Endodermal cell (in vitro differentiated cells): ENCODE measurements at regions not wholly inside any gene's neighbourhood (a gene's known extent, or its start where the extent isn't known, plus 50 kb on each side); places are given as distances from the start of the nearest gene placed in this dataset.

ENCODE experiments used
- DNase-seq: peaks from one replicate; pipeline ENCODE4 v3.0.0-alpha.2; 2017
- H3K27ac ChIP-seq: 2 replicates; pipeline ENCODE4 v1.5.1; 2013; ENCODE audit warnings: mild to moderate bottlenecking, low read depth, low read length, moderate library complexity
- H3K27me3 ChIP-seq: 2 replicates; pipeline ENCODE4 v1.6.1; 2013; ENCODE audit warnings: mild to moderate bottlenecking, low read length, moderate library complexity; ENCODE audit not compliant: insufficient read depth, control insufficient read depth, poor library complexity, severe bottlenecking
- H3K36me3 ChIP-seq: 2 replicates; pipeline ENCODE4 v1.7.0; 2013; ENCODE audit warnings: mild to moderate bottlenecking, low read length, moderate library complexity; ENCODE audit not compliant: control insufficient read depth, insufficient read depth
- H3K4me1 ChIP-seq: one replicate; pipeline ENCODE4 v1.7.0; 2013; ENCODE audit warnings: low read length; ENCODE audit not compliant: control insufficient read depth, insufficient read depth
- H3K4me3 ChIP-seq: 2 replicates; pipeline ENCODE4 v1.5.1; 2013; ENCODE audit warnings: mild to moderate bottlenecking, low read length, moderate library complexity
- H3K9ac ChIP-seq: 2 replicates; pipeline ENCODE4 v1.6.1; 2013; ENCODE audit warnings: mild to moderate bottlenecking, low read length, moderate library complexity; ENCODE audit not compliant: poor library complexity, severe bottlenecking; ENCODE audit errors: extremely low read depth
- H3K9me3 ChIP-seq: 2 replicates; pipeline ENCODE4 v1.6.1; 2013; ENCODE audit warnings: mild to moderate bottlenecking, low read length, moderate library complexity; ENCODE audit not compliant: control insufficient read depth
- H3K27ac Mint-ChIP-seq: 2 replicates; pipeline ENCODE4 v1.8.0; 2020; ENCODE audit warnings: mixed read lengths
- H3K27me3 Mint-ChIP-seq: 2 replicates; pipeline ENCODE4 v1.8.0; 2021; ENCODE audit warnings: mild to moderate bottlenecking, mixed read lengths; ENCODE audit not compliant: insufficient read depth
- H3K36me3 Mint-ChIP-seq: 2 replicates; pipeline ENCODE4 v1.8.0; 2020; ENCODE audit warnings: low read depth, mixed read lengths
- H3K4me1 Mint-ChIP-seq: 2 replicates; pipeline ENCODE4 v1.8.0; 2020; ENCODE audit warnings: mixed read lengths
- H3K4me3 Mint-ChIP-seq: 2 replicates; pipeline ENCODE4 v1.8.0; 2020; ENCODE audit warnings: mild to moderate bottlenecking, moderate library complexity, mixed read lengths
- H3K9me3 Mint-ChIP-seq: 2 replicates; pipeline ENCODE4 v1.8.0; 2020; ENCODE audit warnings: mild to moderate bottlenecking, mixed read lengths
- CTCF ChIP-seq: fragments of 200-600 bp; sonication (generic); conservative IDR thresholded peaks from 2 replicates; pipeline ENCODE4 v1.5.0; 2021; ENCODE audit warnings: antibody characterized with exemption, mild to moderate bottlenecking
- WGBS, 2 experiments: methylation state at CpG; one replicate each; pipeline versions ENCODE4 v1.1.5 to v1.1.7; 2013; ENCODE audit warnings: missing lambda C conversion rate in 2 of 2, mixed read lengths in 1 of 2; ENCODE audit not compliant: insufficient coverage in 1 of 2, insufficient read length in 1 of 2; 5-methylcytosine and 5-hydroxymethylcytosine counted together

GRCh38 chr11:91791171-91791468 is 433.5 kb upstream of the FAT3 start:
- Mint-ChIP-seq H3K4me1 (peaks cover 44% of the 10 kb centered on the region), H3K27ac (peak overlapping the region; percentile 30), H3K36me3 (no peaks in the 10 kb centered on the region), H3K9me3 (no peaks in the 10 kb centered on the region), H3K4me3 (no peak overlapping the region), H3K27me3 (no peaks in the 10 kb centered on the region)
- peaks cover 3% of the 10 kb centered on the region for H3K9me3 ChIP-seq
- H3K27ac ChIP-seq, result peak overlapping the region; percentile 98
- H3K4me1 ChIP-seq, result peaks cover 7% of the 10 kb centered on the region
- TF ChIP-seq CTCF, result no peak
- 90 to 92% methylated on average over 2 of the region's 3 CpGs for WGBS, 2 experiments
- no peak for DNase-seq
- no peaks in the 10 kb centered on the region for H3K27me3 ChIP-seq
- no peak overlapping the region for H3K9ac ChIP-seq
- no peak overlapping the region for H3K4me3 ChIP-seq
- H3K36me3 ChIP-seq, result no peaks in the 10 kb centered on the region

- Histone ChIP-seq H3K9ac (no peak overlapping the region), H3K4me3 (no peak overlapping the region), H3K27ac (peak overlapping the region; percentile 98), H3K27me3 (no peaks in the 10 kb centered on the region), H3K9me3 (peaks cover 9% of the 10 kb centered on the region), H3K36me3 (no peaks in the 10 kb centered on the region), H3K4me1 (peaks cover 7% of the 10 kb centered on the region)
- Mint-ChIP-seq H3K27ac (peak overlapping the region; percentile 30), H3K36me3 (no peaks in the 10 kb centered on the region), H3K9me3 (no peaks in the 10 kb centered on the region), H3K4me3 (no peak overlapping the region), H3K27me3 (no peaks in the 10 kb centered on the region), H3K4me1 (peaks cover 42% of the 10 kb centered on the region)
- no peak for DNase-seq
- no peak for TF ChIP-seq CTCF
- 90 to 96% methylated on average over 3 to 4 of the region's 6 CpGs for WGBS, 2 experiments
These were observed 434.1 kb upstream of the FAT3 start for GRCh38 chr11:91790346-91791170.

- Mint-ChIP-seq H3K4me1 (peaks cover 27% of the 10 kb centered on the region), H3K36me3 (peaks cover 4% of the 10 kb centered on the region), H3K4me3 (no peak overlapping the region), H3K27me3 (no peaks in the 10 kb centered on the region), H3K9me3 (peaks cover 12% of the 10 kb centered on the region), H3K27ac (no peak overlapping the region)
- Histone ChIP-seq H3K27me3 (no peaks in the 10 kb centered on the region), H3K4me1 (no peaks in the 10 kb centered on the region), H3K9me3 (peaks cover 23% of the 10 kb centered on the region), H3K27ac (no peak overlapping the region), H3K4me3 (no peak overlapping the region), H3K36me3 (no peaks in the 10 kb centered on the region), H3K9ac (no peak overlapping the region)
- DNase-seq, result no peak
- no peak for TF ChIP-seq CTCF
- no CpG with 5 or more reads among the region's 1 CpG for WGBS, 2 experiments
These were observed 435.9 kb upstream of the FAT3 start for GRCh38 chr11:91788764-91789163.
